ENCODE measurements at regions not wholly inside any gene's neighbourhood (a gene's known extent, or its start where the extent isn't known, plus 50 kb on each side); places are given as distances from the start of the nearest gene placed in this dataset.

DNA sequence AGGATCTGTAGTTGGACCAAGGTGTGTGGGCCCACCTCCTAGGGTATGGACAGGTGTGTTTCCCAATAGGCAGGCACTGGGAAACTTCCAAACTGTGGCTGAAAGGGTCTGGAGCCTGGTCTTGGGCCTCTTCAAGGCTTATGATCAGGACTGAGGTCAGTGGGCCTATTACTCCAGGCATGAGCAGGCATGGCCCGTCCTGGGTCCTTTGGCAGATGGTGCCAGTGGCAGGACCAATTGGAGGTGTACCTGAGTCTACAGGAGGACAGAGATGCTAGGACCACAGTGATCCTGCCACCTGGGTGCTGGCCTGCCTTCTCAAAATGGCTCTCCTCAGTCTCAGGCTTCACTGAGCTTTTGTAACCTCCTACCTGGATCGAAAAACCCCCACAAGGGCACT lies 95.4 kb downstream of the RAB18 start:
- DNase-seq (ENCODE audit: low spot score), result no peak

DNA sequence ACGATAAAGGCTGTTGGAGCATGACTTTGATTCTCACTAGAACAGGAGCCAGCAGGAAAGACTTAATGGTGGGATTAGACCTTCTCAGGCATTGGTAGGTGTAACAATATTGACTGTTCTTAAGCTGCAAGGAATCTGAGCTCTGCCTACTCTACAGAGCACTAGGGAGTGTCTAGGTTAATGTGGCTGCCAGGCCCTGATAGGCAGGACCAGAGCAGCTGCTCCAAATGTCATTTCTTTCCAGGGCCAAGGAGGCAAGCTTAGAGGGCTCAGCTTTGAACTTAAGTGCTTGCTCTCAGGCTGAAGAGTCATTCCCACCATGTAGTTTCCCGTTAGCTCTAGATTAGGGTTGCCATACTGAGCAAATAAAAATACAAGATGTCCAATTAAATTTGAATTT lies 96.8 kb downstream of the RAB18 start:
- DNase-seq (ENCODE audit: low spot score), result no peak

DNA sequence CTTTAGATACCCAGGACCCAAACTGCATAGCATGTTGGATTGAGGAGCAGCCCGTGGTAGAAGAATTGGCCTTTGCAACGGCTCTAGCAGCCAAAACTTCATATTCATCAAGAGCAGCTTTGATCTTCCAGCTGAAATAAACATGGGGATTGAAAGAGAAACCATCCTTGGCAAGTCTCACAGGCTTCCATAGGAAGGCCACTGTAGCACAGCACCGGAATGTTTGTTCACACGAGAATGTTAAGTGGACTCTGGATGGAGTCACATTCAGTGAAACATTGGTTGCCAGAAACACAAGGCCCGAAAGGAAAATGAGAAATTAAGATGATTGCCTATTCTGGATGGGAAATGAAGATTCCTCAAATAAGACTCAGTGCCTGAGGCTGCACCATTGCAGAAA lies 97.4 kb downstream of the RAB18 start:
- no peak for DNase-seq (ENCODE audit: low spot score)

DNA sequence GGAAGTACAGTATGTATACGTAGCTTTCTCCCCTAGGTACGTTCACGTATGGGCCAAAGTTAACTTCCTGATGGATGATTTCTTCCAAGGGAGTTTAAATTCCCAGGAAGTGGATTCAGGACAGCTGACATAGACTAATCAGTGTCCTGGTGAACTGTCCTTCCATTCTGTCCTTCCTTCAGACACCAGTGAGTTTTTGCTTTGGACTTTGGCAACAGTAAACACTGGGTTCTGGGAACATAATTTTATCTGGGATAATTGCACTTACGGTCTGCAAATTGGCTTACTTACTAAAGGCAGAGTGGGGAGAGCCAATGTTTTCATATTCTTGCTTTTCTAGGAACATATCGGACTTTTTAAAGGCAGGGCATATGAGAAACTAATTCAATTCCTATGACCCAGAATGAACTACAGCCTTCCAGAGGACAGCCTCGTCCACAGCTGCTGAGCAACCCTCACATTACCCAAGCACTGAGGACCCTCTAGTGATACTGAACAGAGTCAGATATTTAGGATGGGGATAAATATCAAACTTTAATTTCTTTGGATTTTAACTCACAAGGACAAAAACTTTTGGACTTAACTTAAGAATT lies 97.9 kb downstream of the RAB18 start:
- no peak for DNase-seq (ENCODE audit: low spot score)

- DNase-seq (ENCODE audit: low spot score), result no peak
Measured at GRCh38 chr10:27603104-27603503, 99.0 kb downstream of the RAB18 start.

DNA sequence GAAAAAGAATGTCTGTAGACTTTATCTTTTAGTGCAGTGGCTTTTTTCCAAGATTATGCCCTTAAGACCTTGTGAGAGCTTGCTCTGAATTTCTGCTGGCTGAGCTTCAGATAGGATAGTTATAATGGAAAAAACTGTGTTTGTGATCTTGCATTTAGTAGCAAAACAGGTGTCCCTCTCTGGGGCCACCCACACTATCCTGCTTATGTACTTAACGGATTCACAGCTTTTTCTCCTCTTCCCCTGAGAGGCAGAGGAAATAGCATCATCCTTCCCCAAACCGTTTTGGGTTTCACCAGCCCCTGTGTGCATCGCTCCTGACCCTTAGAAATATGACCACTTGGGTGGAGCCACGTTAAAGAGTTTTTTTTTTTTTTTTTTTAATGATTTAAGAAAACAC lies 101.2 kb downstream of the RAB18 start:
- DNase-seq (ENCODE audit: low spot score), result no peak

DNA sequence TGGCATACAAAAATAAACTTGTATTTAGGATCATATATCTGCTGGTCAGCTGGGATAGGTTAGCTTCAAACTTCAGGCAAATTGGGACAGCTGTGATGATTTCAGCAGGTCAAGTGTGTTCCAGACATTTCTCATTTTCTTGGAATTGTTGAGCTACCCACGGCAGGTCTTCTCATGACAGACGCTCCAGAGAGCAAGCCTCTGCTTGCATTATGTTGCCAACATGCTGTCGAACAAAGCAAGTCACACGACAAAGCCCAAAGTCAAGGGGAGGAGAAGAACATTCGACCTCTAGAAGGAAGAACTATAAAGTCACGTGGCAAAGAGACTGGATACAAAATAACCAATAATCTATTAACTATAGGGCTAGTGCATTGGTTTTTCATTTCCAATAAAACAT lies 103.5 kb downstream of the RAB18 start:
- DNase-seq (ENCODE audit: low spot score), result no peak

DNA sequence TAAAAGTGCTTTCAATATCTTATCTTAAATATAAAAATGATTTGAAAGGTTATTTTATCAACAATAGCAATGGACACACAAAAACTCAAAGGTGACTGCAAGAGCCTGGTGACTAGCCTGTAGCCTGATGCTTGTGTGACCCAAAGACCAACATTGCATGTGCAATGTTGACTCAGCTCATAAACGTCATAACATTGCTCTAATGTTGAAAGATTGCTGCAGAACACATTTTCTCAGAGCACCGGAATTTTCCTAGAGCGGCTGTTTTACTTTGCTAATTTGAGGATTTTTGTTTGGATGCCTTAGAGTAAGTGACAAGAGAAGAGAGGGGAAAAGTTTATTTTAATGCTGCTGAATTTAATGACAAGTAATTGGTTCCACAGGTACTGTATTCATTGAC lies 107.1 kb downstream of the RAB18 start:
- DNase-seq (ENCODE audit: low spot score), result peak; percentile 70

DNA sequence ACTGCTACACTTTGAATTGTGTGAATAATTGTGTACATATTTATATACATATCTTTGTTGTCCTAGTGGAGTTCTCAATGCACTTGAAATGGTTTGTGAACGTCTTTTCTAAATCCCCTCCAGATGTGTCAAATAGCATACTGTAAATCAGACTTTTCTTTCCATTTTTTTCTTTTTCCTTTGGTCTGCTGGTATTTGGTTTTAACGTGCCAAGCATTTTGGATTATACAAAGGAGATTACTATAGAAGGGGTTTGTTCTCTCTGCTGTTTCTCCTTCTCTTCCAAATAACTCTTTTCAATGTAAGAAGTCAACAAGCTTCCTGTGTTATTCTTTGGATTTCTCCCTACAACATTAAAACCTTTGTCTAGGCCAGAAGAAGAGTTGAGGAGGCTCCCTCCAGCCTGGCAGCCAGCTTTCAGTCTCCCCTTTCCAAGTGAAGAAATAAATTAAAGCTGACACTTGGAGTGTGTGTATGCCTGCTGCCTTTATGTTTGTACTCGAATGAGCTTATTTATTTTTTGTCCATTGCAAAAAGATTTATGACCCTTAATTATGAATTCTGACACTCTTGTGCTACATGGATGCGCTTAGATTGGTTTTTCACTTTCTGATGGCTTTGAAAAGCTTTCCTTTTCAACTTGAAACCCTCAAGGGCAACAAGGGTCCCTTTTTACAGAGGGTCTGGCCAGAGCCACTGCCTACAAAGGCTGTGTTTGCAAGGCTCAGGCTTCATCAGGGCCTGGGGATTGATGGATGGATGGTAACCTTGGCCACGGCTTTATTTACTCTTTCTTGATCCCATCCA lies 107.8 kb downstream of the RAB18 start:
- no peak for DNase-seq (ENCODE audit: low spot score)

DNA sequence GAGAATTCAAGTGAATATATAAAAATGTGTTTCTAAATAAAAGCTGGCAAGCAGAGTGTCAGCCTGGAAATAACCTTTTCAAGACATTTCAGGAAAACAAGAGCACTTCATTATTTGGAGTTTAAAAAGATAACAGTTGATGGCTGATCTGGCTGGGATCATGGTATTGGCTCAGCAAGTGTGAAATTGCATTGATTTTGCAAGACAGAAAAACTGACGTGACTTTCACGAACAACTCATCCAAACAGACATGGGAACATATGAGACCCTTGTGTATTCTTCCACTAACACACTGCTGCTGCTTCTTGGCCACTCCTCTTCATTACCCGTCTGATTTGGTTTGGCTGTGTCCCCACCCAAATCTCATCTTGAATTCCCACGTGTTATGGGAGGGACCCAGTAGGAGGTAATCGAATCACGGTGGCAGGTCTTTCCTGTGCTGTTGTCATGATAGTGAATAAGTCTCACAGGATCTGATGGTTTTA lies 108.5 kb downstream of the RAB18 start:
- DNase-seq (ENCODE audit: low spot score), result no peak

- DNase-seq (ENCODE audit: low spot score), result no peak
Measured at GRCh38 chr10:27614776-27615175, 110.7 kb downstream of the RAB18 start.

GRCh38 chr10:27618036-27618615 lies 114.0 kb downstream of the RAB18 start:
- DNase-seq (ENCODE audit: low spot score), result no peak

DNA sequence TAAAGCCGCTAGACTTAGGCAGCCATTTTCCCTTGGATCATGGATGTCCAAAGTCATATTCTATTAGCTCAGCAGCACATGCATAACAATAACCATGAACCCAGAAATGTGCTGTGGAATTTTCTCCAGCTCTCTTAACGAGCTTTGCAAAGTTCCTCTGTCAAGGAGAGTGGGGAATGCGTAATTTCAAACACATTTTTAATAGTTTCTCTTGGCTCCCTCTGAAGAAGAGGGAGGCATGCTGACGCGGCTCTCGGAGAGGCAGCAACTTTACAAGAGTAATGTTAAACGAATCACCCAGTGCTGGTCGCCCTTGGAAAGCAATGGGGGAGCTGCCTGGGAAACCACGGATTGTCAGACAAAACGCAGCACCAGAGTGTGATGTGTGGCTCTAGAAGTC lies 114.8 kb downstream of the RAB18 start:
- no peak for DNase-seq (ENCODE audit: low spot score)

DNA sequence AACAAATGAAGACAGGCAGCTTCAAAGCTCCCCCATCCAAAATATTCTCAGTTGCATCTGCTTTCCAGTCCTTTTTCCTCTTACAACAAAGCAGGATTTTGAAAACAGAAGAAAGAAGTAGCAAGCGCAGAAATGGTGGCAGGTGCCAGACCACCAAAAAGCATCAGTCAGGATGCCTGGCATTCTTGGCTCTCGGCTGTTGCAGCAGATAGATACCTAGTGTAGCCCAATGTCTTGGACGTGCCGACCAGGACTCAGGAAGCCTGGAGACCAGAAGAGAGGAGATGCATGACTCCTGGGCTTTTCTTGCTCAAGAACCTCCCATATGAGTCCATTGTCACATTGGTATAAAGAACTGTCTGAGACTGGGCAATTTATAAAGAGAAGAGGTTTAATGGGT lies 115.2 kb downstream of the RAB18 start:
- DNase-seq (ENCODE audit: low spot score), result no peak

GRCh38 chr10:27620430-27621397 lies 116.6 kb downstream of the RAB18 start:
- DNase-seq (ENCODE audit: low spot score), result peak; percentile 83

GRCh38 chr10:27621461-27621860 lies 117.4 kb downstream of the RAB18 start:
- peak; percentile 54 for DNase-seq (ENCODE audit: low spot score)

GRCh38 chr10:27622596-27622995 lies 118.5 kb downstream of the RAB18 start:
- peak; percentile 10 for DNase-seq (ENCODE audit: low spot score)
